K562 (cell line): ENCODE measurements at regions not wholly inside any gene's neighbourhood (a gene's known extent, or its start where the extent isn't known, plus 50 kb on each side); places are given as distances from the start of the nearest gene placed in this dataset.

Experiments used
- ATAC-seq: fragments of 200-7000 bp; cut with Tn5 transposase; 3 replicates; pipeline ENCODE4 v1.9.1; 2020; ENCODE audit warnings: moderate library complexity
- BruUV-seq: library from RNA; stranded (reverse); fragments of 400-500 nt; replicated peaks from 2 replicates; lab custom pipeline; 2021; lab: Mats Ljungman, UMichigan
- CTCF ChIA-PET: fragments of 300-600 bp; formaldehyde crosslinking; extraction: SDS; loops from one replicate; lab custom pipeline; 2021; ENCODE audit warnings: low intra/inter-chr PET ratio; lab: Yijun Ruan, JAX
- POLR2A ChIA-PET: fragments of 300-600, 350-650 bp; sonication (Branson Sonifier 250); formaldehyde crosslinking; extraction: SDS; loops from one replicate; lab custom pipeline; 2021; ENCODE audit warnings: antibody characterized with exemption, inconsistent platforms; lab: Yijun Ruan, JAX
- DNase-seq, 4 experiments: peaks; one replicate each; pipeline versions ENCODE4 v3.0.0 to v3.0.0-alpha.2; 2011 to 2018; ENCODE audit warnings: low spot score in 3 of 4, mixed read lengths in 3 of 4; ENCODE audit errors: extremely low read depth in 1 of 4
- FAIRE-seq: peaks from 2 replicates; lab custom pipeline; 2011; peaks lifted over from hg19 to GRCh38; lab: Jason Lieb, UNC
- H2AFZ ChIP-seq: 2 replicates; pipeline ENCODE4 v1.6.0; 2011; ENCODE audit warnings: low read depth, low read length, control low read depth, inconsistent platforms
- H3K27ac ChIP-seq: fragments of 200-600 bp; 3 replicates; pipeline ENCODE4 v1.8.0; 2011; ENCODE audit warnings: low read depth, mild to moderate bottlenecking, control low read depth, inconsistent platforms, low read length, moderate library complexity, mixed read lengths; ENCODE audit errors: extremely low read depth
- H3K27me3 ChIP-seq, 2 experiments: fragments of 300-600 bp in 1 of 2; 2 replicates in 1 of 2; 3 replicates in 1 of 2; pipeline versions ENCODE4 v1.6.0 to v1.8.0; 2011; ENCODE audit warnings: inconsistent platforms in 2 of 2, low read length in 2 of 2, mild to moderate bottlenecking in 1 of 2, mixed read lengths in 1 of 2, moderate library complexity in 1 of 2; ENCODE audit not compliant: control insufficient read depth in 2 of 2, insufficient read depth in 2 of 2
- H3K36me3 ChIP-seq: fragments of 300-600 bp; 3 replicates; pipeline ENCODE4 v1.8.0; 2011; ENCODE audit warnings: mild to moderate bottlenecking, low read length, inconsistent platforms; ENCODE audit not compliant: control insufficient read depth, insufficient read depth
- H3K4me1 ChIP-seq, 2 experiments: fragments of 200-600 bp in 1 of 2; replicated peaks in 1 of 2; 2 replicates in 1 of 2; 3 replicates in 1 of 2; pipeline versions ENCODE4 v1.5.1 to v1.8.0; 2011; ENCODE audit warnings: inconsistent platforms in 2 of 2, low read length in 2 of 2, mild to moderate bottlenecking in 1 of 2, mixed read lengths in 1 of 2, moderate library complexity in 1 of 2; ENCODE audit not compliant: control insufficient read depth in 2 of 2, insufficient read depth in 2 of 2
- H3K4me2 ChIP-seq: 2 replicates; pipeline ENCODE4 v1.6.1; 2011; ENCODE audit warnings: low read length, control low read depth, inconsistent platforms, mixed read lengths; ENCODE audit not compliant: insufficient read depth
- H3K4me3 ChIP-seq: fragments of 200-600 bp; sonication (generic), shearing (Covaris generic); 2 replicates; pipeline ENCODE4 v1.5.1; 2016; ENCODE audit warnings: control low read depth, inconsistent platforms
- H3K79me2 ChIP-seq: fragments of 200-600 bp; 3 replicates; pipeline ENCODE4 v1.8.0; 2011; ENCODE audit warnings: low read length, inconsistent platforms; ENCODE audit not compliant: control insufficient read depth, insufficient read depth
- H3K9ac ChIP-seq, 2 experiments: 2 replicates each; pipeline versions ENCODE4 v1.6.0 to v1.6.1; 2011; ENCODE audit warnings: low read depth in 2 of 2, low read length in 2 of 2, control low read depth in 1 of 2, inconsistent platforms in 1 of 2, mild to moderate bottlenecking in 1 of 2, mixed read lengths in 1 of 2; ENCODE audit not compliant: insufficient read depth in 1 of 2
- H3K9me1 ChIP-seq: one replicate; pipeline ENCODE4 v1.6.0; 2011; ENCODE audit warnings: inconsistent platforms, mild to moderate bottlenecking, low read length, moderate library complexity; ENCODE audit not compliant: control insufficient read depth, insufficient read depth
- H3K9me3 ChIP-seq: replicated peaks from 2 replicates; pipeline ENCODE4 v1.5.1; 2011; ENCODE audit warnings: low read depth, low read length, inconsistent platforms; ENCODE audit not compliant: control insufficient read depth, insufficient read depth
- H4K20me1 ChIP-seq: replicated peaks from 2 replicates; pipeline ENCODE4 v1.6.1; 2011; ENCODE audit warnings: low read length, inconsistent platforms, mixed read lengths; ENCODE audit not compliant: control insufficient read depth, insufficient read depth
- HDAC3 ChIP-seq: fragments of 450-650 bp; IDR thresholded peaks from 2 replicates; pipeline ENCODE4 v1.6.1; 2018; ENCODE audit warnings: borderline replicate concordance, mild to moderate bottlenecking, moderate library complexity; ENCODE audit not compliant: partially characterized antibody
- HDGF ChIP-seq: fragments of 450-650 bp; IDR thresholded peaks from 2 replicates; pipeline ENCODE4 v1.6.1; 2016
- NR2C1 ChIP-seq, 2 experiments: fragments of 450-650 bp; IDR thresholded peaks; 2 replicates each; pipeline ENCODE4 v1.6.1; 2017; ENCODE audit warnings: mild to moderate bottlenecking in 2 of 2, antibody characterized with exemption in 1 of 2, inconsistent platforms in 1 of 2, missing compliant biosample characterization in 1 of 2, missing genetic modification characterization in 1 of 2
- WGBS: fragments of 100-300 bp; shearing (Covaris generic); methylation state at CpG from one replicate; pipeline ENCODE4 v1.1.6; 2016; ENCODE audit warnings: low coverage, mixed read lengths; ENCODE audit not compliant: insufficient coverage; ENCODE audit errors: missing lambda C conversion rate; 5-methylcytosine and 5-hydroxymethylcytosine counted together
- in situ Hi-C: fragments of 300-500 bp; cut with MboI; formaldehyde crosslinking; loops from 4 replicates; pipeline ENCODE4 v1.15.0; 2018; ENCODE audit warnings: inconsistent platforms, mixed read lengths
- intact Hi-C: fragments of 100-400 bp; cut with micrococcal nuclease; formaldehyde crosslinking; loops from 2 replicates; pipeline ENCODE4 v1.14.2; 2022
- TF ChIP-seq, protein P1 (sequence below): fragments of 150-350 bp; IDR thresholded peaks from 2 replicates; pipeline ENCODE4 v1.6.1; 2014; ENCODE audit warnings: low read depth, mild to moderate bottlenecking, low read length, borderline replicate concordance
- TF ChIP-seq, protein P2 (sequence below), 2 experiments: fragments of 450-650 bp in 1 of 2; sonication (generic) in 1 of 2; formaldehyde crosslinking in 1 of 2; IDR thresholded peaks in 1 of 2; conservative IDR thresholded peaks in 1 of 2; 2 replicates each; pipeline versions ENCODE4 v1.6.1 to v1.8.1; 2016 to 2023; ENCODE audit warnings: mild to moderate bottlenecking in 2 of 2, moderate library complexity in 2 of 2, inconsistent platforms in 1 of 2, missing genetic modification reagents in 1 of 2

DNA sequence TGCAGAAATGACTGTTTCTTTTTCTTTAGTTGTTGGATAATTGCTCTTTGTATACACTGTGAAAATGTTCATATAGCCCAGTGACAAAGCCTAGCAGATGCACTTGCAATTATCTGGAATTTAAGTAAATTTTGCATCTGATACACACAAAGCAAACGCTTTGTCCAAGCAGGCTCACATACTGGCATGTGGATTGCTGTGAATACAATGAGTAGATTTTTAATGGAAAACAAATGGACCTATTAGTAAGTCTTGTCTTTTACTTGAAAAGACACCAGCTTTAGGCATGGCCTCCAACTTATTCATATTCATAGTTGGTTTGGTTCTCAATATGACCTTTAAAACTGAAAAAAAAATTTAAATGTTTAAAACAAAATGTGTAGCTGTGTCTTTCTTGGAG is 1299.8 kb upstream of the WWC1 start:
- POLR2A ChIA-PET, result no interaction called here
- H3K4me3 ChIP-seq, result no peak overlapping the region
- no peaks in the 10 kb centered on the region for H3K4me1 ChIP-seq
- BruUV-seq, result no TSS peak
- H3K27me3 ChIP-seq, result no peaks in the 10 kb centered on the region
- no peaks in the 10 kb centered on the region for H3K79me2 ChIP-seq
- no peak overlapping the region for H2AFZ ChIP-seq
- H4K20me1 ChIP-seq, result no peaks in the 10 kb centered on the region
- WGBS, result 0% methylated on average over 1 of the region's 1 CpG
- no peak overlapping the region for H3K9ac ChIP-seq
- TF ChIP-seq, protein P1, sequence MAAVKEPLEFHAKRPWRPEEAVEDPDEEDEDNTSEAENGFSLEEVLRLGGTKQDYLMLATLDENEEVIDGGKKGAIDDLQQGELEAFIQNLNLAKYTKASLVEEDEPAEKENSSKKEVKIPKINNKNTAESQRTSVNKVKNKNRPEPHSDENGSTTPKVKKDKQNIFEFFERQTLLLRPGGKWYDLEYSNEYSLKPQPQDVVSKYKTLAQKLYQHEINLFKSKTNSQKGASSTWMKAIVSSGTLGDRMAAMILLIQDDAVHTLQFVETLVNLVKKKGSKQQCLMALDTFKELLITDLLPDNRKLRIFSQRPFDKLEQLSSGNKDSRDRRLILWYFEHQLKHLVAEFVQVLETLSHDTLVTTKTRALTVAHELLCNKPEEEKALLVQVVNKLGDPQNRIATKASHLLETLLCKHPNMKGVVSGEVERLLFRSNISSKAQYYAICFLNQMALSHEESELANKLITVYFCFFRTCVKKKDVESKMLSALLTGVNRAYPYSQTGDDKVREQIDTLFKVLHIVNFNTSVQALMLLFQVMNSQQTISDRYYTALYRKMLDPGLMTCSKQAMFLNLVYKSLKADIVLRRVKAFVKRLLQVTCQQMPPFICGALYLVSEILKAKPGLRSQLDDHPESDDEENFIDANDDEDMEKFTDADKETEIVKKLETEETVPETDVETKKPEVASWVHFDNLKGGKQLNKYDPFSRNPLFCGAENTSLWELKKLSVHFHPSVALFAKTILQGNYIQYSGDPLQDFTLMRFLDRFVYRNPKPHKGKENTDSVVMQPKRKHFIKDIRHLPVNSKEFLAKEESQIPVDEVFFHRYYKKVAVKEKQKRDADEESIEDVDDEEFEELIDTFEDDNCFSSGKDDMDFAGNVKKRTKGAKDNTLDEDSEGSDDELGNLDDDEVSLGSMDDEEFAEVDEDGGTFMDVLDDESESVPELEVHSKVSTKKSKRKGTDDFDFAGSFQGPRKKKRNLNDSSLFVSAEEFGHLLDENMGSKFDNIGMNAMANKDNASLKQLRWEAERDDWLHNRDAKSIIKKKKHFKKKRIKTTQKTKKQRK, result no peak
- TF ChIP-seq, protein P2, sequence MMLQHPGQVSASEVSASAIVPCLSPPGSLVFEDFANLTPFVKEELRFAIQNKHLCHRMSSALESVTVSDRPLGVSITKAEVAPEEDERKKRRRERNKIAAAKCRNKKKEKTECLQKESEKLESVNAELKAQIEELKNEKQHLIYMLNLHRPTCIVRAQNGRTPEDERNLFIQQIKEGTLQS (IDR thresholded peaks at IDR 0.05), result no peak
- TF ChIP-seq, protein P2 (CRISPR knock-in tag; conservative IDR thresholded peaks at IDR 0.05), result no peak
- TF ChIP-seq HDGF (no peak), HDAC3 (no peak), NR2C1 (IDR thresholded peaks at IDR 0.05) (no peak), NR2C1 (tag; IDR thresholded peaks at IDR 0.05) (no peak)
- H3K27ac ChIP-seq, result no peak overlapping the region
- CTCF ChIA-PET, result no interaction called here
- H3K9me3 ChIP-seq, result no peaks in the 10 kb centered on the region
- no peak for FAIRE-seq
- no peak for ATAC-seq
- no peaks in the 10 kb centered on the region for H3K9me1 ChIP-seq
- no peaks in the 10 kb centered on the region for H3K36me3 ChIP-seq
- intact Hi-C loops (no loop called here), in situ Hi-C loops (no loop called here)
- H3K4me2 ChIP-seq, result no peak overlapping the region
- DNase-seq, result no peak
